GM10266 (cell line): ENCODE measurements at regions not wholly inside any gene's neighbourhood (a gene's known extent, or its start where the extent isn't known, plus 50 kb on each side); places are given as distances from the start of the nearest gene placed in this dataset.

Experiments
- DNase-seq: peaks from one replicate; pipeline ENCODE4 v3.0.0; 2012; ENCODE audit errors: extremely low spot score
- CTCF ChIP-seq: IDR thresholded peaks from 2 replicates; pipeline ENCODE4 v1.5.1; 2012; ENCODE audit warnings: mild to moderate bottlenecking, low read depth; ENCODE audit not compliant: control insufficient read depth, insufficient read depth; ENCODE audit errors: missing control alignments

GRCh38 chr7:32428546-32428945, 61.6 kb downstream of the LSM5 start:
- no peak for TF ChIP-seq CTCF
- DNase-seq, result no peak

GRCh38 chr7:32427769-32428291, 62.4 kb downstream of the LSM5 start:
- DNase-seq, result peak; percentile 71
- TF ChIP-seq CTCF, result peak; percentile 26

- TF ChIP-seq CTCF, result no peak
These were observed 73.3 kb downstream of the LSM5 start for GRCh38 chr7:32416846-32417245.

GRCh38 chr7:32415936-32416335, 74.2 kb downstream of the LSM5 start:
- no peak for DNase-seq

More at GRCh38 chr7:32416846-32417245, 73.3 kb downstream of the LSM5 start:
- DNase-seq, result no peak

GRCh38 chr7:32415519-32415918, 74.7 kb downstream of the LSM5 start:
- DNase-seq, result no peak
- TF ChIP-seq CTCF, result no peak

More at GRCh38 chr7:32415936-32416335, 74.2 kb downstream of the LSM5 start:
- TF ChIP-seq CTCF, result no peak

GRCh38 chr7:32412471-32412870, 77.7 kb downstream of the LSM5 start:
- DNase-seq, result no peak
- TF ChIP-seq CTCF, result no peak

- DNase-seq, result no peak
- TF ChIP-seq CTCF, result no peak
These were observed 79.6 kb downstream of the LSM5 start for GRCh38 chr7:32410545-32410944.
